G401 (cell line): ENCODE measurements at regions not wholly inside any gene's neighbourhood (a gene's known extent, or its start where the extent isn't known, plus 50 kb on each side); places are given as distances from the start of the nearest gene placed in this dataset.

Experiments used
- DNase-seq: peaks from one replicate; pipeline ENCODE4 v3.0.0-alpha.2; 2015; ENCODE audit warnings: low spot score
- in situ Hi-C: cut with HindIII; loops from 2 replicates; pipeline ENCODE4 v1.10.0; 2016; ENCODE audit warnings: low sequenced_read_pairs, mixed read lengths

DNA sequence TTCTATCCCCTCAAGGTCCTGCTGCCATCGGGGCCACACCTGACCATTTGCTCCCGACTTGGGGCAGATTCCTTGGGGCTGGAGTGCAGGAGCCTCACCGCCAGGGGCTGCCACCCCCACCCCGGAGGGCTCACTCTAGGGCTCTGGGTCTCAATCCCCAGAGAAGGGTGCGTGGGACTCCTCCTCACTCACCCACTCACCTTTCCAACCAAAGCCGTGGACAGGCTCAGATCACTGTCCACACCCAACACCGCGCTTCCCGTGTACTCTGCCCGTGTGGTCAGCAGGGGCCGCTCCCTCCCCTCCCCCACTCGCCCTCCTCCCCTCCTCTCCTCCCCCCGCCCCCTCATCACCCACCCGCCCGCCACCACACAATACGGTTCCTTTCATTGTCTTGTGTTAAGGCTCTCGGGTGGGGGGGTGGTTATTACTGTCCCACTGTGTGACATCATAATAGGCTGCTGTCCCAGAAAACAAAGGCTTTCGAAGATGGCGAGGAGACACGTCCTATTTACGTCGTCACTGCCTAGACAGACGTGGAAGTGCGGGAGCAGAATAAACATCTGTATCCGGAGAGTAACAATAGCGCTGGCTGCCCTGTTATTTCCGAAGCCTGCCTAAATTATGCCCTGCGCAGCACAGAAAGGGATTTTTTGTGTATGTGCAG lies 85.8 kb downstream of the YTHDF1 start:
- no peak for DNase-seq
- in situ Hi-C loops, result loop anchor here (5.0 kb wide), 1 partner anchor 68 kb away; no protein-coding TSS in a partner anchor

DNA sequence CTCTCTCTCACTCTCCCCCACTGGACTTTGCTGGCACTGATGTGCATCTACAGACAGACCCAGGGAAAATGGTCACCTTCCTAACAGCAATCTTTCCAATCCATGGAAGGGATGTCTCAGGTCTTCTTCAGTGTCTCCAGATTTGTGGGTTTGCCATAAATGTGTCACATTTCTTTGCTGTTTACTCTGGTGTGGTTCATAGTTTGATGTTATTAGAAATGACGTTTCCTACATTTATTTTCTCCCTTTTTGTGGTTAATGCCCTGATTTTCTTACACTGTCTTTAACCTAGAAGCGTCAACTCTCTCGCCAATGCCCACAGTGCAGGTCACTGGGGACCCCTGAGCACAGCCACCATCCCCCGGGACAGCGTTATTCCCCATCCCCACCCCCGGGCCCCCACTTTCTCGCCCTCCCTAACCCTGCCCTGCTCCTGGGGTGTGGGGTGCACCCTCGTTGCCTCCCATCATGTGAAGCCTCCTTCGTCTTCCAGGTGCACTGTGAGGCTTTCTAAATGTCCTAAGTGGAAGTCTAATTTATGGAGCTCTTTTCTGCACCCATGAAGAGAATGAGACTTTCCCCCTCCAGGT lies 86.5 kb downstream of the YTHDF1 start:
- DNase-seq, result no peak
- in situ Hi-C loops, result no loop called here

DNA sequence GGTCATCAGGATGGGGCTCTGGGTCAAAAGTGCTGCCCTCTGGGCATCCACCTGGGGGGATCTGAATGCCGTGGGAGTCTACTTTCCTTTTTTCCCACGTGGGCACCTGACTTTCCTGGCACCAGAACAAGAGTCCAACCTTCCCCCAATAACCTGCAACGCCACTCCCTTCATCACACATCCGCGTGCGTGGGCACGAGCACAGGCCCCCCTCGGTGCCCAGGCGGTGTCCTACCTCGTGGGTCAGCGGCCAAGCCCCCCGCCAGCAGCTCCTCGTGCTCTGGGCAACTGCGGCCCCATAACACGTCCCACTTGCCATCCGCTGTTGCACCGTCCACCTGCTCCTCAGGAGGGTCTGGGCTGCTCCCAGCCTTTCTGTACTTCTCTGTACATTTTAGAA lies 87.0 kb downstream of the YTHDF1 start:
- in situ Hi-C loops, result no loop called here
- no peak for DNase-seq

DNA sequence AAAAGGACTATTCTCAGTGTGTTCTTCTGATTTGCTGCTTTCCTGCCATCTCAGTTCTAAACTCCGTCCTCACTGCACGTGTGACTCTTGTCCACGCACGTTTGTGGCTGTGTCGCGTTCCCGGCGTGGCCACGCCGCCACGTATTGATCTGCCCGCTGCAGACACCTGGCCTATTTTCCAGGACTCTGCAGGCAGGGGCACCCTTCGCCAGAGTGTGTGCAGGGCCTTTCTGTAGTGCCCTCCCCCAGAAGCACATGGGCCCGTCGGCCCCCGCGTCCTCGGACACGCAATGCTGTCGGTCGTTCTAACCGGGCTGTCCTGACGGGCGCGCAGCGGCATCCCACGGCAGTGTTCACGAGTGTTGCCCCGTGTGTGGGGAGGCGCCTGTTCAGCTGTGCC lies 87.6 kb downstream of the YTHDF1 start:
- DNase-seq, result no peak
- in situ Hi-C loops, result no loop called here

DNA sequence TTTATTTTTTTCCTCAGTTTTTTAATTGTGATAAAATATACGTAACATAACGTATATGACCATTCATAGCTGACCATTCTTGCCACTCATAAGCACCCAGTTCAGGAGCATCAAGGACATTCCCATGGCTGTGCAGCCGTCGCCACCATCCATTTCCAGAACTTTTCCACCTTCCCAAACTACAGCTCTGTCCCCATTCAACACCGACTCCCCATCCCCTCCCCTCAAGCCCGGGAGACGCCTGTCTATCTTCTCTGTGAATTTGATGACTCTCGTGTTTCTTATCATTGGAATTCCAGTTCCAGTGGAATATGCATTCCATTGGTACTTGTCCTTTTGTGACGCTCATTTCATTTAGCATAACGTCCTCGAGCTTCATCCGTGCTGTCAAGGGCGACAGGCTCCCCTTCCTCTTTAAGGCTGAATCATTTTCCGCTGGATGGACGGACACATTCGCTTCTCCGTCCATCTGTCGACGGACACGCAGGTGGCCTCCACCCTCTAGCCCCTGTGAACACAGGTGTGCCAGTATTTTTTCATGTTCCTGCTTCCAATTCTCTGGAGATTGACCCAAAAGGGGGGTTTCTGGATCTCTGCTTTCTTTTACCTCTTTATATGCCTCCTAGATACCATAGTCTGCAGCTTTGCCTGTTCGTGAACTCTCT lies 88.1 kb downstream of the YTHDF1 start:
- DNase-seq, result no peak

DNA sequence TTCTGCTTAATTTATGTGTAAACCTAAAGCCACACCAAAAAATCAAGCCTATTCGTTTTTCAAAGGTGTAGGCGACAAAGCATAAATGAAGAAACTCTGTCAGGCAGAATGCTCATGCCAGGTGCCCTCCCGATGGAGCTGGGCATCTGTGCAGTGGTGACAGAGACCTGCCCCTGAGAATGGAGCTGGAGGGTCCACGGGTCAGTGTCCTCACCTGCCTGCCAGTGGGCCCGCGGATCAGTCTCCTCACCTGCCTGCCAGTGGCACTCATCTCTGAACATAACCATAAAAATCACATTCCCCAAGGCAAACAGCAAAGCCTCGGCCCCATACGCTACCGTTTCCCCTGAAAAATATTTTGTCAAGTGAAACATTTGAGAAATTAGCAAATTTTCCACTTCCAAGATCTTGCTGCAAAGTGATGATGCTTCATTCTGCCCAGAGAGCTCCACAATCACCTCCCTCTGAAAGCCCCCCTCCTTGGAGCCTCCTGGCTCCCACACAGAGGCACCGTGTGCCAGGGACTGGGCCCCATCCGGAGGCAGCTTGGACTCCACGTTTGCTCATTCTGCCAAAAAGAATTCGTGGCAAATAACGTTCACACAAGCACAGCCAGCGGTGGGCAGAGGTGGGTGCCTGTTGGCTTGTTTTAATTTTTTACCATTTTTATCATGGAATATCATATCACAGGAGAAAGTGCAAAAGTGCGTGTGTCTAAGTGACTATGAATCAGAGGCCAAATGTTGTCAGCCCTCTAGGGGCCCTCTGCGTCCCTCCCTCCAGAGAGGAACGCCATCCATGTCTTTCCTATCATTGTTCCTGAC lies 88.8 kb downstream of the YTHDF1 start:
- in situ Hi-C loops, result no loop called here
- DNase-seq, result no peak

More for the DNA sequence above, 88.1 kb downstream of the YTHDF1 start:
- in situ Hi-C loops, result no loop called here

DNA sequence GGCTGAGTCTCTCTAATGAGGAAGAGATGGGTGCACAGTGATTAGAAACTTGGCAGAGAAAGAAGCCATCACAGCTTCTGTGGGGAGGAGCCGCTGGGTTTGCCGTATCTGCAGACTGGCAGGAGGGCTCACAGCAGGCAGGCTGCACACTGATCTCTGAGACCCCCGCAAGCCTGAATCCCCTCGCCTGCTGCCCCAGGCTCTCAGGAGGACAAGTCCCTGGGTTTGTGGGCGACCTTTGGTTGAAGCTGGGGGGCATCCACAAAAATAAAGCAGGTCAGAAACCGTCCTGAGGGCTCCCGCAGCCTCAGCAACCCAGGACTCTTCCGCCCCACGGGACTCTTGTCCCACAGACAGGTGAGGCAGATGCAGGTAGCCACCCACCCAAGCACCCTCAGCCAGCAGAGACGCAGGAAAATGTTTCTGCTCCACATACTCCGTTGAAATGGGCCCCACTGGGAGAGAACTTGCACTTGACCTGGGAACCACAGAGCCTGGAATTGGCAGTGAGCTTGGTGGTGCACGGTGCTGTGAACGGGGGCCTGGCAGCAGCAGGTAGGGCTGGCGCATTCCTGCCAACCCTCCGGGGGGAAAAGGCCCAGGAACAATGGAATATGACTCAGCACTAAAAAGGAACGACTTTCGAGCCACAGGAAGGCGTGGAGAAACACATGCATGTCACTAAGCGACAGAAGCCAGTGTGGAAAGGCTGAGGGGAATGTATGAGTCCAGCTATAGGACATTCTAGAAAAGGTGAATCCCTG lies 89.9 kb downstream of the YTHDF1 start:
- in situ Hi-C loops, result no loop called here
- no peak for DNase-seq

DNA sequence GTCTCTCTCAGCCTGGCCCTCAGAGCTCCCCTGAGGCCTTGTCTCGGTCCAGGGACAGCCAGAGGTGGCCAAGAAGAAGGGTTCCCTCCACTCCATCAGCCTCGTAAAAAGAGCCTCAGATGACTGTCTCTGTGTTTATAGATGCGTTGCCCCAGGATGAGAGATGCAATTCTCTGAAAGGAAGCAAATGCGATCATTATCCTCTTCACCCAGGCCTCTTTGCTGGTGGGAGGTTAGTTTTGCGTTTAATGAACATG lies 90.4 kb downstream of the YTHDF1 start:
- in situ Hi-C loops, result no loop called here

DNA sequence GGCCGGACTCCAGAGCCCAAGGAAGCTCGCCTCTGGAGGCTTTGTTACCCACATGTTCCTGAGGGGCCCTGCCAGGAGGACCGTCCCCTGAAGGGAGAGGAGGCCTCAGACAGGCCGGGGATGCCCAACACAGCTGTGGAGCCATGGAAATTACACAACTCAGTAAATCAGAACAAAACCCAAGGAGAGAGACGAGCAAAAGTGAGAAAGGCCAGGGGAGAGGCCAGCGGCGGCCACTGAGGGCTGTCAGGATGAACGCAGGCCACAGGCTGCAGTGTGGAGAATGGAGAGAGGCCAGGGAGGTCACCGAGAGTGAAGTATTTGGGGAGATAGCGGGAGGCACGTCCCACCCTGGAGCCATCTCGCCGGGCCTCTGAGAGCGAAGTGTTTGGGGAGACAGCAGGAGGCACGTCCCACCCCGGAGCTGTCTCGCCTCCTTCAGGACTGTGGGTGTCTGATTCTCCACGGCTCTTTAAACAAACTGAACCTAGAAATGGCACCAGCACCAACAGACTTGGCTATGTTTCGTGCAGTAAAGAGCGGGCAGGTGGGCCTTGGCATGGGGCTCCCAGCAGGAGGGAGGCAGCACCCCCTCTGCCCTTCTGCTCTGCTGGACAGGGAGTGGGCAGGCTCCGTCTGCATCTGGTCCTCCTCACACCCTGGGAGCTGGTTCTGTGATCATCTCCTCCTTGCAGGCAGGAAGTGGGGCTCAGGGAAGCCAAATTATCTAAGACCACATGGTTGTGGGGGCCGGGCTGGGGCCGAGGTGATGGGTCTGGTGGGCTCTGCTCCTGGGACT lies 91.0 kb downstream of the YTHDF1 start:
- no peak for DNase-seq
- in situ Hi-C loops, result no loop called here

More for the DNA sequence above, 90.4 kb downstream of the YTHDF1 start:
- no peak for DNase-seq

DNA sequence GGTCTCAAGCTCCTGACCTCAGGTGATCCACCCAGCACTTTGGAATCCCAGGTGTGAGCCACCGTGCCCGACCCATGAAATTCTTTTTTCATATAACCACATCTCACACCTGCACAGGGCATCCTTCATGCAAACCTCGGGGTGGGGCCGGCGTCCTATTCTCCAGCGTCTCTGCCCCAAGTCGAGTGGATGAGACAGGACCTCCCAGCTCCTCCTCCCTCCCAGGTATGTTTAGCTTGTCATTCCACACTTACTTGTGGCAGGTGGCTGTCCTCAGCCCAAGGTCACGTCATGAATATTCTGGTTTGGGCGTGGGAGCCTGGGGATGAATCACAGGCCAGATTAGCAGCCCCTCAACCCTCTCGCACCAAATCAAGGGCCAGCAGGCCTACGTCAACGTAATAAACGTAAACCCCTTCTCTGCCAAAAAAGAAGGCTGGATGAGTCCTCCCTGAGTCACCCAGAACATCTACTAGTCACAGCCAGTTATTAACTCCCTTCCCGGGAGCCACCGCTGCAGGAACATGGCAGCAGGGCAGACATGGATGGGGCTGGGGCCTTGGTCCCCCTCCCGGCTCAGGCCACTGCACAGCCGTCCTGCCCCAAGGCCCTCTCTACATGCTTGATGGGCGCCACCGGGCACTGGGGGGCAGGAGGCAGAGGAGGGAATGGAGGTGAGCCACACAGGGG lies 91.7 kb downstream of the YTHDF1 start:
- DNase-seq, result no peak
- in situ Hi-C loops, result no loop called here

DNA sequence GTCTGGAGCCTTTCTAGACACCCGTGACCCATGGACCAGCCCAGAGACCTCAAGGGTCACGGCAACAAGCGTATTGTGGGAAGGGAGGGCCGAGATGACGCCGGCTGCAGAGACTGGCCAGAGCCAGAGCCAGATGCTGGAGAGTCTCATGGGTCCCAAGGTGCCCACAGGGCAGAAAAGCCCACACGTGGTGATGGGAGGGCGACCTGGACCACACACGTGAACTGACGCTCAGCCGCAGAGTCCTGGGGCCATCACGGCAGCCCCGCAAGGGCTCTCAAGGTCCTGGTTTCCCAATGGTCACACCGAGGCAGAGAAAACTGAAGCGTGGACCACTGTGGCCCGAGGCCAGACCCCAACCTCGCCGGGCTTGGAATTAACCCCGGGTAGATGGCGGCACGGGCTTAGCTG lies 92.6 kb downstream of the YTHDF1 start:
- no peak for DNase-seq
- in situ Hi-C loops, result no loop called here

DNA sequence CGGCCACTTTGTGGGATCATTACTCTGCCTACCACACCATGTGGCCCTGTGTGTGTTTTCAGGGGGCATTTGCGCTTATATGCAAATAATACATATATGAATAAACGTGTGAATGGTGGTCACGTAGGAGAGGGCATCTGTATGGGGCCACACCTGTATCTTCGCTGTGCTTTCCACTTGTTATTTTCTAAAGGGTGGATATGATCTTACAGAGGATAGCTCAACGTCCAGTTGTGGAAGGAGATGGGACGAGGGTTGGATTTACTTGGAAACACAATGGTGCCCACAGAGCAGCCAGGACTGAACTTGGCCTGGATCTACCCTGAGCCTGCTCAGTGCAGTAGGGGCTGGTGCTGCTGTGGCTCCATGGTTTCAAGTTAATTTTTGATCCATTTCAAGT lies 93.3 kb downstream of the YTHDF1 start:
- no peak for DNase-seq
- in situ Hi-C loops, result no loop called here

DNA sequence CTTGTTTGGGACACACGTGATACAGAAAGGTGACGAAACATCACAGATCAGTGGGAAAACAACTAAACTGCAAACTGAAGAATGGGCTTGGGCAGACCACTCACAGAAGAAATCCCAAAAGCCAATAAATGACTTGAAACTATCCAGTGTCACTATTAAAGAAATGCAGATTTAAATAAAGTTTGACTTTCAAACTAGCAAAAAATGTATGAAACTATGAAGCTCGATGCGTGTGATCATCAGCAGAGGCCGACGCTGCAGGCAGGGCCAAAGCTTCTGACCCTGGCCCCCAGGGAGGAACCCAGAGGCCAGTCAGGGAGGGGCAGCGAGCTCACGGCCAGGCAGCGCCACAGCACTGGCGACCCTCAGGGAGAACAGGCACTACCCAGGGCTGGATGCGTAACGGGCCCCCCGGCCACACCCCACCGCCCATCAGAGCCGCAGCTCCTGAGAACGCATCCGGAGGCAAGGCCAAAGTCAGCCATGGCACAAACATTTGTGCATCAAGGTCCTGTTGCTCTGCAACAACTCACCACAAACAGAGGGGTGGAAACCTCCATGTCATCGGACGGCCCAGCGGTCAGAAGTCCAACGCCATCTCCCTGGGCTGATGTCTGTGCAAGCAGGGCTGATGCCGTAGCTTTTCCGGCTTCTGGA lies 94.1 kb downstream of the YTHDF1 start:
- in situ Hi-C loops, result no loop called here
- no peak for DNase-seq

DNA sequence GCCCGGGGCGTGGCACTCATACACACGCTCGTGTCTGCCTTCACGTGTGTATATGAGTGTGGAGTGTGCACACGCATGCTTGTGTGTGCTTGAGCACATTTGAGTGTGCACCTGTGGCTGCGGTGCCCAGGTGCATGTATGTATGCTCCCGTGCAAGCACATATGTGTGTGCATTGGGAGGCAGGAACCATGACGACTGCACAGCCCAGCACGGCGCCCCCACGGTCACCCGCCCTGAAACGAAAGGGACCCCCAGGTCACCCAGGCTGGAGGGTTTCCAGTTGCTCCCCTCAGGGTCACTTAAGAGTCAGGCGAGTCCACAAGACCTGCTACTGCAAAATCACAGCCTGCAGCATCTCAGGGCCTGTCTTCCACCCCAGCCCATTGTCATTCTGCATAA lies 94.7 kb downstream of the YTHDF1 start:
- in situ Hi-C loops, result no loop called here

DNA sequence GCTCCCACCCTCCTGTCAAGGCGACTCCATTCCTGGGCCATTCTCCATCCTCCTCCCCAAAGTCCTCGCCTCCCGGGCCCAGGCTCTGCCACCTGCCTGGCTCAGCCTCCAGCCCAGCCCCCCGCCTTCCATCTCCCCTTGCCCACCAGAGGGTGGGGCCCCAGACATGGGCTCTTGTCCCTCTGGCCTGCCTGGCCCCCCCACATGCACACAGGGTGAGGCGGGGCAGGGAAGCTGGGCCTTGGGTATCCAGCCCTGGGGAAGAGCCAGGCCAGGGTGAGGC lies 95.2 kb downstream of the YTHDF1 start:
- in situ Hi-C loops, result no loop called here
- no peak for DNase-seq

More for the DNA sequence above, 94.7 kb downstream of the YTHDF1 start:
- DNase-seq, result no peak

DNA sequence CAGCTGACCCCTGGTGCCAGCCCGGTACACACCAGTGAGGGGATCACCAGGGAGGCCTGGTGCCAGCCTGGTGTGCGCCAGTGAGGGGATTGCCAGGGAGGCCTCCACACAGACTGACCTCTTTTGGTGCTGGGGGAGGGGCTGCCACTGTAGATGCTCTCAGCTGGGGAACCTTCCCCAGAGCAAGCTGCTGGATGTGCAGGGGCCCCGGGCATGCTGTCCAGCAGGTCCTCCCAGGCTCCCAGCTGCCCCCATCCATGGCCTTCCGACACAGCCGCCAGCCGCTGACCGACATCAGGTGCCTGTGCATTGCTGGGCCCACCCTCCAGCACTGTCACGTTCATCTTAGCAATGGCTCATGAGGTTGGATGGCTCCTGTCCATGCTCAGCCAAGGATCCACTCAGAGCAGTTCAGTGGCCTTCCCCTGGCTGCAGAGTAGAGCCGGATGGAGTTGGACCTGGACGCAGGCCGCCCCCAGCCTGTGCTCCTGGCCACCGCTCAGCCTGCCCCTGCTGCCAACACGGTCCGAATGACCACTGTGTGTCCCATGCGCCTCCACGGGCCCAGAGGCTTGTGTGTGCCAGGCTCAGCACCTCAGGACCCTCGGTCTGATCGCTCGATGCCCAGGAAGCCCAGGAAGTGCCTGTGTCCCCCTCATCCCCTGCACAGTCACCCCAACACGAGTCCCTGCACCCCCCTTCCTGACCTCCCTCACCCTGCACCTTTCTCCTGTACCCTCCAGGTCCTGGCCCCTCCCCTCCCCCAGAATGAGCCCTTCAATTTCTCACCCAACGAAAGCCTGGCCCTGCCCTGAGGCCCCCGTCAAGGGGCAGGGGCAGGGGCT lies 95.7 kb downstream of the YTHDF1 start:
- DNase-seq, result peak; percentile 50
- in situ Hi-C loops, result no loop called here
